IMR-90 (cell line): ENCODE measurements at regions not wholly inside any gene's neighbourhood (a gene's known extent, or its start where the extent isn't known, plus 50 kb on each side); places are given as distances from the start of the nearest gene placed in this dataset.

Source experiments
- ATAC-seq: fragments of 200-7000 bp; cut with Tn5 transposase; 2 replicates; pipeline ENCODE4 v1.9.1; 2020; ENCODE audit warnings: low read depth, mild to moderate bottlenecking, moderate library complexity
- BruUV-seq: library from RNA; stranded (reverse); fragments of 400-500 nt; replicated peaks from 2 replicates; lab custom pipeline; 2021; lab: Mats Ljungman, UMichigan
- CTCF ChIA-PET: fragments of 300-600 bp; formaldehyde crosslinking; extraction: SDS; loops from one replicate; lab custom pipeline; 2021; ENCODE audit warnings: antibody characterized with exemption; lab: Yijun Ruan, JAX
- POLR2A ChIA-PET: fragments of 300-600 bp; sonication (Branson Sonifier 250); formaldehyde crosslinking; loops from one replicate; lab custom pipeline; 2022; ENCODE audit warnings: antibody characterized with exemption; ENCODE audit not compliant: unreplicated experiment; lab: Charles Lee
- DNase-seq: peaks from one replicate; pipeline ENCODE4 v3.0.0; 2013
- H2AFZ ChIP-seq: replicated peaks from 2 replicates; pipeline ENCODE3; 2013; ENCODE audit warnings: low read length, mild to moderate bottlenecking; ENCODE audit not compliant: poor library complexity
- H2AK5ac ChIP-seq: 2 replicates; pipeline ENCODE4 v1.6.1; 2013; ENCODE audit warnings: low read depth, low read length, inconsistent platforms
- H2AK9ac ChIP-seq: replicated peaks from 2 replicates; pipeline ENCODE3; 2013; ENCODE audit warnings: mild to moderate bottlenecking, low read depth, low read length, moderate library complexity; ENCODE audit not compliant: poor library complexity
- H2BK120ac ChIP-seq: 2 replicates; pipeline ENCODE4 v1.6.1; 2013; ENCODE audit warnings: low read depth, low read length, inconsistent platforms
- H2BK15ac ChIP-seq: 3 replicates; pipeline ENCODE4 v1.6.1; 2013; ENCODE audit warnings: low read depth, low read length, inconsistent platforms
- H2BK20ac ChIP-seq: 2 replicates; pipeline ENCODE4 v1.6.1; 2013; ENCODE audit warnings: low read depth, mild to moderate bottlenecking, inconsistent platforms, low read length, moderate library complexity
- H2BK5ac ChIP-seq: 2 replicates; pipeline ENCODE4 v1.6.1; 2013; ENCODE audit warnings: mild to moderate bottlenecking, low read depth, low read length, inconsistent platforms; ENCODE audit not compliant: poor library complexity, severe bottlenecking
- H3K14ac ChIP-seq: replicated peaks from 2 replicates; pipeline ENCODE4 v1.6.1; 2013; ENCODE audit warnings: low read depth, low read length, inconsistent platforms
- H3K18ac ChIP-seq: 2 replicates; pipeline ENCODE4 v1.6.1; 2013; ENCODE audit warnings: low read depth, low read length, control low read depth
- H3K23ac ChIP-seq: 2 replicates; pipeline ENCODE4 v1.6.1; 2013; ENCODE audit warnings: low read depth, low read length, inconsistent platforms
- H3K27ac ChIP-seq: 2 replicates; pipeline ENCODE4 v1.5.1; 2013; ENCODE audit warnings: mild to moderate bottlenecking, control low read depth, low read length; ENCODE audit not compliant: insufficient read depth
- H3K27me3 ChIP-seq: 2 replicates; pipeline ENCODE4 v1.6.1; 2013; ENCODE audit warnings: low read length; ENCODE audit not compliant: control insufficient read depth, insufficient read depth
- H3K36me3 ChIP-seq: 2 replicates; pipeline ENCODE4 v1.6.1; 2013; ENCODE audit warnings: low read length, mixed read lengths; ENCODE audit not compliant: control insufficient read depth, insufficient read depth
- H3K4ac ChIP-seq: 2 replicates; pipeline ENCODE4 v1.6.1; 2013; ENCODE audit warnings: low read depth, low read length, inconsistent platforms
- H3K4me1 ChIP-seq: 2 replicates; pipeline ENCODE4 v1.6.1; 2013; ENCODE audit warnings: low read length, mixed read lengths; ENCODE audit not compliant: control insufficient read depth, insufficient read depth
- H3K4me2 ChIP-seq: 2 replicates; pipeline ENCODE4 v1.6.1; 2013; ENCODE audit warnings: low read depth, mild to moderate bottlenecking, control low read depth, low read length, moderate library complexity
- H3K4me3 ChIP-seq: 2 replicates; pipeline ENCODE4 v1.5.1; 2013; ENCODE audit warnings: low read depth, mild to moderate bottlenecking, control low read depth, low read length, moderate library complexity; ENCODE audit not compliant: insufficient read depth
- H3K56ac ChIP-seq: 2 replicates; pipeline ENCODE4 v1.6.1; 2013; ENCODE audit warnings: low read length, inconsistent platforms; ENCODE audit not compliant: insufficient read depth; ENCODE audit errors: extremely low read depth
- H3K79me1 ChIP-seq, 2 experiments: 2 replicates each; pipeline ENCODE4 v1.6.1; 2013; ENCODE audit warnings: low read length in 2 of 2, inconsistent platforms in 1 of 2, low read depth in 1 of 2
- H3K9ac ChIP-seq: 2 replicates; pipeline ENCODE4 v1.6.1; 2013; ENCODE audit warnings: low read depth, low read length, control low read depth
- H3K9me1 ChIP-seq: 2 replicates; pipeline ENCODE4 v1.6.1; 2013; ENCODE audit warnings: low read length, inconsistent platforms; ENCODE audit not compliant: insufficient read depth
- H3K9me3 ChIP-seq: 2 replicates; pipeline ENCODE4 v1.6.1; 2013; ENCODE audit warnings: low read length; ENCODE audit not compliant: control insufficient read depth, insufficient read depth
- H4K20me1 ChIP-seq: 2 replicates; pipeline ENCODE4 v1.6.1; 2013; ENCODE audit warnings: low read length, inconsistent platforms; ENCODE audit not compliant: insufficient read depth
- H4K5ac ChIP-seq: 2 replicates; pipeline ENCODE4 v1.6.1; 2013; ENCODE audit warnings: mild to moderate bottlenecking, low read depth, low read length, control low read depth
- H4K8ac ChIP-seq, 2 experiments: 2 replicates each; pipeline ENCODE4 v1.6.1; 2013; ENCODE audit warnings: low read depth in 2 of 2, low read length in 2 of 2, control low read depth in 1 of 2, inconsistent platforms in 1 of 2
- H4K91ac ChIP-seq: 2 replicates; pipeline ENCODE4 v1.6.1; 2013; ENCODE audit warnings: low read depth, low read length, inconsistent platforms; ENCODE audit not compliant: insufficient read depth
- BHLHE40 ChIP-seq: fragments of 150-350 bp; IDR thresholded peaks from 2 replicates; pipeline ENCODE4 v1.6.1; 2016; ENCODE audit warnings: mild to moderate bottlenecking, low read depth, low read length
- CEBPB ChIP-seq: IDR thresholded peaks from 2 replicates; pipeline ENCODE4 v1.6.1; 2012; ENCODE audit warnings: low read depth, low read length, improper control_type of control experiment
- CHD1 ChIP-seq: IDR thresholded peaks from 2 replicates; pipeline ENCODE4 v1.6.1; 2012; ENCODE audit warnings: low read depth, low read length, improper control_type of control experiment
- CTCF ChIP-seq: conservative IDR thresholded peaks from 2 replicates; pipeline ENCODE4 v1.5.1; 2012; ENCODE audit warnings: mild to moderate bottlenecking, low read depth, low read length, improper control_type of control experiment
- ELK1 ChIP-seq: fragments of 150-350 bp; IDR thresholded peaks from 2 replicates; pipeline ENCODE4 v1.6.1; 2016; ENCODE audit warnings: low read depth, mild to moderate bottlenecking, low read length, moderate library complexity, borderline replicate concordance
- FOS ChIP-seq: fragments of 150-350 bp; IDR thresholded peaks from 2 replicates; pipeline ENCODE4 v1.6.1; 2016; ENCODE audit warnings: low read depth, low read length
- MAFK ChIP-seq: IDR thresholded peaks from 2 replicates; pipeline ENCODE4 v1.6.1; 2012; ENCODE audit warnings: low read depth, low read length, improper control_type of control experiment
- MAZ ChIP-seq: IDR thresholded peaks from 2 replicates; pipeline ENCODE4 v1.6.1; 2012; ENCODE audit warnings: low read depth, mild to moderate bottlenecking, low read length, improper control_type of control experiment, moderate library complexity, borderline replicate concordance
- MXI1 ChIP-seq: IDR thresholded peaks from 2 replicates; pipeline ENCODE4 v1.6.1; 2012; ENCODE audit warnings: low read depth, mild to moderate bottlenecking, low read length, moderate library complexity, borderline replicate concordance
- NFE2L2 ChIP-seq: fragments of 150-350 bp; IDR thresholded peaks from 2 replicates; pipeline ENCODE4 v1.6.1; 2016; ENCODE audit warnings: low read depth, mild to moderate bottlenecking, low read length
- RAD21 ChIP-seq: IDR thresholded peaks from 2 replicates; pipeline ENCODE4 v1.6.1; 2012; ENCODE audit warnings: low read length, improper control_type of control experiment
- RFX5 ChIP-seq: IDR thresholded peaks from 2 replicates; pipeline ENCODE4 v1.8.0; 2012; ENCODE audit warnings: low read depth, mild to moderate bottlenecking, low read length, moderate library complexity
- SMC3 ChIP-seq: fragments of 150-350 bp; IDR thresholded peaks from 2 replicates; pipeline ENCODE4 v1.6.1; 2016; ENCODE audit warnings: low read depth, mild to moderate bottlenecking, antibody characterized with exemption, low read length, moderate library complexity
- USF2 ChIP-seq: fragments of 150-350 bp; IDR thresholded peaks from 2 replicates; pipeline ENCODE4 v1.6.1; 2017; ENCODE audit warnings: mild to moderate bottlenecking, antibody characterized with exemption, low read length, low read depth
- WGBS, 2 experiments: methylation state at CpG; one replicate each; pipeline versions ENCODE4 v1.1.5 to v1.1.7; 2013; ENCODE audit warnings: missing lambda C conversion rate in 2 of 2; ENCODE audit not compliant: insufficient read length in 1 of 2; ENCODE audit errors: extremely low coverage in 2 of 2; 5-methylcytosine and 5-hydroxymethylcytosine counted together
- dilution Hi-C: fragments of 300-500 bp; cut with HindIII; formaldehyde crosslinking; loops from one replicate; pipeline ENCODE4 v1.14.3; 2018; ENCODE audit warnings: low sequenced_read_pairs; ENCODE audit not compliant: unreplicated experiment
- in situ Hi-C: fragments of 300-500 bp; cut with MboI; formaldehyde crosslinking; loops from 3 replicates; pipeline ENCODE4 v1.14.3; 2019; ENCODE audit warnings: low sequenced_read_pairs, inconsistent platforms, mixed read lengths
- intact Hi-C: fragments of 100-400 bp; cut with micrococcal nuclease; formaldehyde crosslinking; loops from 2 replicates; pipeline ENCODE4 v1.10.0; 2022

- Histone ChIP-seq H3K9ac (no peak overlapping the region), H2BK20ac (no peak overlapping the region), H3K79me1 (no peaks in the 10 kb centered on the region), H3K27ac (no peak overlapping the region), H2BK120ac (no peak overlapping the region), H2BK5ac (no peak overlapping the region), H4K20me1 (no peaks in the 10 kb centered on the region), H3K4me2 (no peak overlapping the region), H3K18ac (no peak overlapping the region), H3K36me3 (no peaks in the 10 kb centered on the region), H4K8ac (no peak overlapping the region), H3K23ac (no peak overlapping the region), H2BK15ac (no peak overlapping the region), H3K4me3 (no peak overlapping the region), H2AK5ac (no peak overlapping the region), H3K9me3 (no peaks in the 10 kb centered on the region), H2AFZ (no peak overlapping the region), H3K4me1 (no peaks in the 10 kb centered on the region), H2AK9ac (no peak overlapping the region), H4K5ac (no peak overlapping the region), H3K4ac (no peak overlapping the region), H4K91ac (no peak overlapping the region), H3K14ac (no peak overlapping the region), H3K9me1 (no peaks in the 10 kb centered on the region), H3K27me3 (no peaks in the 10 kb centered on the region), H3K56ac (no peak overlapping the region; the same call in 1 of the 2 replicates)
- dilution Hi-C loops, result no loop called here
- ChIA-PET POLR2A (no interaction called here), CTCF (no interaction called here)
- no CpG with 5 or more reads among the region's 1 CpG for WGBS, 2 experiments
- in situ Hi-C loops, result no loop called here
- no peak for TF ChIP-seq NFE2L2
- TF ChIP-seq MAZ, result no peak
- no peak for TF ChIP-seq SMC3
- no peak for TF ChIP-seq BHLHE40
- TF ChIP-seq FOS, result no peak
- TF ChIP-seq CTCF, result no peak
- no peak for TF ChIP-seq RAD21
- TF ChIP-seq CHD1, result no peak
- no peak for TF ChIP-seq USF2
- TF ChIP-seq MAFK, result no peak
- TF ChIP-seq RFX5, result no peak
- TF ChIP-seq CEBPB, result no peak
- TF ChIP-seq ELK1, result no peak
- TF ChIP-seq MXI1, result no peak
- no peak for ATAC-seq
- BruUV-seq, result no TSS peak
- no peak for DNase-seq
- intact Hi-C loops, result no loop called here
Measured at GRCh38 chr1:69283516-69283915, 284.2 kb upstream of the LRRC7 start.
